ENCODE measurements at regions not wholly inside any gene's neighbourhood (a gene's known extent, or its start where the extent isn't known, plus 50 kb on each side); places are given as distances from the start of the nearest gene placed in this dataset.
"Not testable (repeated sequence)": the region's sequence is repeated elsewhere in the genome, so short reads cannot be mapped to it uniquely, and the experiment has no call there.

DNA sequence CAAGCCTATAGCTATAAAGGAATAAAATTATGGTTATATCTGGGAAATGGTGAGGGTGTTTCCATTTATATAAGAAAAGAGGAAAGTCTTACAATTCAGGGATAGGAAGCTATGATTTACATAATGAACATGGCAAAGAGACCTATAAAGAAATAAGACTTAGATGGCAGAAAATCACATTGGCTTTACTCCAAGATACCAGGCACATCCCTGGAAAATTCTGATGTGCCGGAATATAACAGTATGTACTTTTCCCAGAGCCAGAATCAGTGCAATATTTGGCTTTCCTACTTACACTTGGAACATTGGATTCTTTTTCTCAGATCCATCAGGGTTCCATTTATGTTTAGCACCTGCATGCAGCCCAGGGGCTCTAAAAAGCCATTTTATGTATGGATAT, 357.8 kb downstream of the CETN3 start:
- Histone ChIP-seq H3K4me1 (replicated peaks in 1 of 2) (no peaks in the 10 kb centered on the region), H3K4me3 (no peak overlapping the region), H3K27ac (no peak overlapping the region)
- WGBS, 10 experiments = 25 to 100% (median 100%) methylated on average over 1 of the region's 1 CpG; no CpG with 5 or more reads in 4 of the 10 experiments
- no peak for ATAC-seq (replicated peaks in 6 of 8)
- in situ Hi-C loops (cut with MboI; ENCODE audit: low pct_unique_long_range_greater_than_20kb in 2 of 9, low sequenced_read_pairs in 9 of 9, unreplicated experiment in 9 of 9) = no loop called here

DNA sequence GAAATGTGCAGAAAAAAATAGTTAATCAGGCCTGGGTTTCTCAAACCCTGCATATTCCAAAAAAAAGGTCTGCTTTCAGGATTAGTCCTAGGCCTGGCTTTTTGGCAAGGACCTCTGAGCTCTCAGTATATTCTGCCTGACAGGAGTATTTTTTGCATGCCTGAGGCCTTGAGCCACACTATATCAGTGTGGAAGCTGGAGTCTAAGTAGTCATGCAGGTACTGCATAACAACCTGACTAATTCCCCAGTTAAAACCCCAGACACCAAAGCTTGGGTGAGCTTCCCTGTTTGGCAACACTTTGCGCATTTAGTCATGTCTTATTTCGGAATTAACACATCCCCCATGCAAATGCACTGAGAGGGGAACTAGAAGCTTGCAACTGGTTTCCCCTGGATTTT, 359.5 kb downstream of the CETN3 start:
- peak in 3 of 8 experiments; percentile 36 to 38 (median 36) for ATAC-seq (replicated peaks in 6 of 8)

DNA sequence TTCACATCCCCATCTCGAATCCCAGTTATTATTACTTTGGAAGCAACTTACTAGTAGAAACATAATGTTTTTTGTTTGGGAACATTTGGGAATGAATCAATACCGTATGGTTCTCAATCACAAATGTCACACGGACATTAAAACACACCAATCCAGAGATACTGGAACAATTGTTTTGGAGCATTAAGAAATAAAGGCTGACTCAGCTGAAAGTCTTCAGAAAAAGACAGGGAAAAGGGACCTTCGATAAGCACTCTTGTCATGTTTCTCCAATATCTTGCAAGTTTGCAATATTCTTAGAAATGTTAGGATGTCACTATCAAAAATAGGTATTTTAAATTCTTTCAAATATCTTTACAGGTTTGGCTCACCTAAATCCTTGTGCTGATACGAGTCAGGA, 362.4 kb downstream of the CETN3 start:
- no peak overlapping the region for H3K4me3 ChIP-seq
- ATAC-seq (replicated peaks in 6 of 8) = no peak
- H3K27ac ChIP-seq = no peak overlapping the region
- in situ Hi-C loops (cut with MboI; ENCODE audit: low pct_unique_long_range_greater_than_20kb in 2 of 9, low sequenced_read_pairs in 9 of 9, unreplicated experiment in 9 of 9) = no loop called here
- 12 to 100% (median 74%) methylated on average over 1 to 5 of the region's 5 CpGs; no CpG with 5 or more reads in 1 of the 10 experiments for WGBS, 10 experiments
- no peaks in the 10 kb centered on the region for H3K4me1 ChIP-seq (replicated peaks in 1 of 2)

More for the DNA sequence above, 359.5 kb downstream of the CETN3 start:
- WGBS, 10 experiments = 57 to 100% (median 80%) methylated on average over 2 of the region's 2 CpGs; no CpG with 5 or more reads in 3 of the 10 experiments
- no peak overlapping the region for H3K27ac ChIP-seq
- in situ Hi-C loops (cut with MboI; ENCODE audit: low pct_unique_long_range_greater_than_20kb in 2 of 9, low sequenced_read_pairs in 9 of 9, unreplicated experiment in 9 of 9) = no loop called here
- no peaks in the 10 kb centered on the region for H3K4me1 ChIP-seq (replicated peaks in 1 of 2)
- H3K4me3 ChIP-seq = no peak overlapping the region

DNA sequence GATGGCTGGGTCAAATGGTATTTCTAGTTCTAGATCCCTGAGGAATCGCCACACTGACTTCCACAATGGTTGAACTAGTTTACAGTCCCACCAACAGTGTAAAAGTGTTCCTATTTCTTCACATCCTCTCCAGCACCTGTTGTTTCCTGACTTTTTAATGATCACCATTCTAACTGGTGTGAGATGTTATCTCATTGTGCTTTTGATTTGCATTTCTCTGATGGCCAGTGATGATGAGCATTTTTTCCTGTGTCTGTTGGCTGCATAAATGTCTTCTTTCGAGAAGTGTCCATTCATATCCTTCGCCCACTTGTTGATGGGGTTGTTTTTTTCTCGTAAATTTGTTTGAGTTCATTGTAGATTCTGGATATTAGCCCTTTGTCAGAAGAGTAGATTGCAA, 369.5 kb downstream of the CETN3 start:
- ATAC-seq (replicated peaks in 6 of 8); H3K27ac ChIP-seq; H3K4me3 ChIP-seq; H3K4me1 ChIP-seq (replicated peaks in 1 of 2); in situ Hi-C loops (cut with MboI; ENCODE audit: low pct_unique_long_range_greater_than_20kb in 2 of 9, low sequenced_read_pairs in 9 of 9, unreplicated experiment in 9 of 9): not testable (repeated sequence)
- WGBS, 10 experiments = 20 to 100% (median 89%) methylated on average over 1 to 3 of the region's 4 CpGs; no CpG with 5 or more reads in 7 of the 10 experiments

- H3K4me1 ChIP-seq (replicated peaks in 1 of 2) = no peaks in the 10 kb centered on the region
- in situ Hi-C loops (cut with MboI; ENCODE audit: low pct_unique_long_range_greater_than_20kb in 2 of 9, low sequenced_read_pairs in 9 of 9, unreplicated experiment in 9 of 9) = no loop called here
- no peak overlapping the region for H3K27ac ChIP-seq
- ATAC-seq (replicated peaks in 6 of 8) = no peak
- 17 to 100% (median 77%) methylated on average over 1 to 4 of the region's 4 CpGs; no CpG with 5 or more reads in 2 of the 10 experiments for WGBS, 10 experiments
- no peak overlapping the region for H3K4me3 ChIP-seq
Observed at GRCh38 chr5:90037646-90038045, 371.9 kb downstream of the CETN3 start.

- Histone ChIP-seq H3K27ac (no peak overlapping the region), H3K4me3 (no peak overlapping the region), H3K4me1 (replicated peaks in 1 of 2) (no peaks in the 10 kb centered on the region)
- in situ Hi-C loops (cut with MboI; ENCODE audit: low pct_unique_long_range_greater_than_20kb in 2 of 9, low sequenced_read_pairs in 9 of 9, unreplicated experiment in 9 of 9) = no loop called here
- peak in 4 of 8 experiments; percentile 29 to 91 (median 80) for ATAC-seq (replicated peaks in 6 of 8)
Observed at GRCh38 chr5:90022711-90023053, 386.9 kb downstream of the CETN3 start.

DNA sequence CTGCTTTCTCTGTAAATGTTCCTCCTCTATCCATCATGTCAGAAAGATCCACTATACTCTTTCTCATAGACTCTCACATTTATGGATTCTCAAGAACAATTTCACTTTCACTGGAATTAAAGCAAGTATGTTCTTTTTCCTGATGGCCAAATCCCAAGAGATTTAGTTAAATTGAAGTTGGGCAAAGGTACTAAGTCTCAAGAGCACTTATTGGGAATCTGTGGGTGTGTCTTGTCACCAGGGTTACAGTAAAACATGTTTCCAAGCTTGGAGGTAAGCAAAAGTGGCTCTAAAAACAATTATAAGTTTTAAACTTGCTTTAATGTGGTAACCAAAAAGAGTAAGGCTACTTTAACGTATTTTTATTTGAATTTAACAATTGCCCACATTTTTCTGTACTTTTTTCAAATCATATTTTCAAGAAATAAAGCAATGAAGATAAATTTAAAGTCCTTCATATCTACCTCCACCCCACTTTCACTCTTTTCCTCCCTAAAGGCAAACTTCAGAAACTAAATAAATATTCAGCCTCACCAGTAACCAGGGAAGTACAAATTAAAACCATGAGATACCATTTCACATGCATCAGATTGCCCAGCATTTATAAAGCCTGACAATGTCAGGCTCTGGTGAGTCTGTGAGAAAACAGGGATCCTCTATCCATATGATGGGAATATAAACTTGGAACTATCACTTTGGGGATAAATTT, 387.4 kb downstream of the CETN3 start:
- in situ Hi-C loops (cut with MboI; ENCODE audit: low pct_unique_long_range_greater_than_20kb in 2 of 9, low sequenced_read_pairs in 9 of 9, unreplicated experiment in 9 of 9) = no loop called here
- ATAC-seq (replicated peaks in 6 of 8) = peak in 4 of 8 experiments; percentile 16 to 59 (median 44)
- no peak overlapping the region for H3K4me3 ChIP-seq
- peaks cover 0 to 2% of the 10 kb centered on the region in 2 donors for H3K4me1 ChIP-seq (replicated peaks in 1 of 2)
- H3K27ac ChIP-seq = no peak overlapping the region
- WGBS, 10 experiments = 6 to 92% (median 75%) methylated on average over 1 of the region's 1 CpG; no CpG with 5 or more reads in 2 of the 10 experiments

DNA sequence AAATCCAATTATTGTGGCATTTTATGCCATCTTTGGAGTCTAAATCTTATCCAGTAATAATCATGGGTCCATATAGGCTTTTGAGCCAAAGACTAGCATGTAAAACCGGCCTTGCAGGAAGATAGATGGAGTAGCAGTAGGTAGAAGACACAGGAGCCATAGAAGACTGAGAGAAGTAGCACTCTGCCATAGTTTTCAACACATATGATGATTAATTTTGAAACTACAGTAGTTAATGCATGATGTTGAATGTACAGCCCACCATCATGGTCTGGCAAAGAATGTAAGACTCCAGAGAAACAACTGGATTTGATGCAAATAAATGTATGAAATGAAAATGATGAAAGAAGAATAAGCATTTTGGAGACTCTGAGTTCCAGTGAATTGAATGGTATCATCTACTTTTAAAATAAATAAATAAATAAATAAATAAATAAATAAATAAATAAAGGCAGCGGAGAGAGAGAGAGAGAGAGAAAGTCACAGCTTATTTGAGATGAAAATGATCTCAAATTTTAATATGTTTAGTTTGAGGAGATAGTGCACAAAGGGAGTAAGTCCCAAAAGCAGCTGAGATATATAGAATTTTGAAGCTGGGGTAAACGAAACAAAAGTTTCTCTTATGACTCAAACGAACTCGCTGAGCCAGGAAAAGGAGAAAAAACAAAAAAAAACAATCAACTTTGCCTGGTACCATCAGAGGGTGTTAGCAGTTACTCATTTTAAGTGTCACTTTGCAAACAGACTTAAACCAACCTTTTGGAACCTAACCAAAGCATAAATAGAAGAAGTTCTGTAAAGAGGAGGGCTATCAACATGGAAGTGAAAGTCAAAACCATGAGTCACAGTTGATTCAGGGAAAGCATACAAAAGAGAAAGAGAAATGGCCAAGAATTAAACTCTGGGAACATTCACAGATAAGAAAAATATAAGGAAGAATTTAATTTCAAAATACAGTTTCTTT, 388.7 kb downstream of the CETN3 start:
- in situ Hi-C loops (cut with MboI; ENCODE audit: low pct_unique_long_range_greater_than_20kb in 2 of 9, low sequenced_read_pairs in 9 of 9, unreplicated experiment in 9 of 9) = no loop called here
- ATAC-seq (replicated peaks in 6 of 8) = peak in 5 of 8 experiments; percentile 23 to 88 (median 79)
- 37 to 100% (median 68%) methylated on average over 3 to 5 of the region's 5 CpGs for WGBS, 10 experiments
- no peak overlapping the region for H3K4me3 ChIP-seq
- no peak overlapping the region for H3K27ac ChIP-seq
- peaks cover 0 to 3% of the 10 kb centered on the region in 2 donors for H3K4me1 ChIP-seq (replicated peaks in 1 of 2)

DNA sequence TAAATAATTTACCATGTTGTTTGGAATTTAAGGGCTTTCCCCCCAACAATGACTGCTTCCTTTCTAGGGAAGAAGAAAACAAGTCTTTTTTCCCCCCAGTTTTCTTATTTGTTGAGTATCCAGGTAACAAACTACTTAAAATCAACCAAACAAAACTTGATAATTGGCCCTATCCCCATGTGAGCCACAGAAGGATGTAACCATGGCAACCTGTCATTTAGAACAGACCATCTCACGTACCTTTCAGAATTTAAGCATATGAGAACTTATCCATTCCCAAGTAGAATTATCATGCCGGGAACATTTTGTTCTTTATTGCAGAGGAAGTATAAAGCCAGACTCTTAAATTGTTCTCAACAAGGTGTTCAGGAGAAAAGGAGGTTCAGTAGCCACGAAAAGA, 392.3 kb downstream of the CETN3 start:
- Histone ChIP-seq H3K4me3 (no peak overlapping the region), H3K4me1 (replicated peaks in 1 of 2) (peaks cover 0 to 8% of the 10 kb centered on the region in 2 donors), H3K27ac (no peak overlapping the region)
- ATAC-seq (replicated peaks in 6 of 8) = peak in 1 of 8 experiments; percentile 55
- 42 to 90% (median 70%) methylated on average over 2 to 3 of the region's 3 CpGs; no CpG with 5 or more reads in 3 of the 10 experiments for WGBS, 10 experiments
- in situ Hi-C loops (cut with MboI; ENCODE audit: low pct_unique_long_range_greater_than_20kb in 2 of 9, low sequenced_read_pairs in 9 of 9, unreplicated experiment in 9 of 9) = no loop called here

DNA sequence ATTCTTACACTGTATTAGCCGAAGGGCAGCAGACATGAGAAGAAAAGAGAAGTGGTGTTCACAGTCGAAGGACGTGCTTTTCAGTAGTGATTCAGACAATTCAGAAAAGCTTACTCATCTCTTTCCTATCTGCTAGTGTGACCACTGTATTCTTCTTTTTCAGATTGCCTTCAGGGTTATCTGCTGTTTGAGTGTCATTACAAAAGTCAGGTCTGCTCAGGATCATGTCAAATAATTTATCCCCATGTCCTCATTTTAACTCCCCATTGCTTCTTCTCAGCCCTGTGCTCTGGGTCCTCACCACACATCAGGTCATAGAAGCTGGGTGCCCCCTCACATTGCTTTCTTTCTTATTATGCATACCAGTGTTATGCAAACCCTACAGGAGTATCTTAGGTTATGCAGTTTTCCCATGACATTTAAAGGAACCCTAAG, 394.0 kb downstream of the CETN3 start:
- no peak overlapping the region for H3K4me3 ChIP-seq
- no peak overlapping the region for H3K27ac ChIP-seq
- 41 to 86% (median 59%) methylated on average over 1 to 3 of the region's 3 CpGs for WGBS, 10 experiments
- in situ Hi-C loops (cut with MboI; ENCODE audit: low pct_unique_long_range_greater_than_20kb in 2 of 9, low sequenced_read_pairs in 9 of 9, unreplicated experiment in 9 of 9) = no loop called here
- peaks cover 0 to 8% of the 10 kb centered on the region in 2 donors for H3K4me1 ChIP-seq (replicated peaks in 1 of 2)
- peak in 3 of 8 experiments; percentile 40 to 79 (median 43) for ATAC-seq (replicated peaks in 6 of 8)

DNA sequence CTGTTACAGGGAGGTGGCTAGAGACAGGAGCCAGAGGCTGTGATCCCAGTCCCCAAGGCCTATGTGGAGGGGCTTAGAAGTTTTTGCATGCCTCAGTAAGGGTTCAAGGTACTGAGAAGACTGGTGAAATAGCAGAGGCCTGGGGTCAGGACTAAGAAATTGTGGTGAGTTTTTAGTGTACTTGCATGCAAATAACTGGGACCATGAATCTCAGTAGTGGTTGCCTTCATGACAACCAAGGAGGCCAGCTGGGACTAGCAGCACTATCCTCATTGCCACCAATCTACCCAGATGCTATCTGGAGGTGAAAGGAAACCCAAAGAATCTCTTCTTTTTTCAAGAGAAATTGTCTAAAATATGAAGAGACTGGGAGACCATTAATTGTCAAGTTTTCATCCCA, 395.1 kb downstream of the CETN3 start:
- Histone ChIP-seq H3K4me1 (replicated peaks in 1 of 2) (peaks cover 0 to 8% of the 10 kb centered on the region in 2 donors), H3K4me3 (no peak overlapping the region), H3K27ac (no peak overlapping the region)
- in situ Hi-C loops (cut with MboI; ENCODE audit: low pct_unique_long_range_greater_than_20kb in 2 of 9, low sequenced_read_pairs in 9 of 9, unreplicated experiment in 9 of 9) = no loop called here
- ATAC-seq (replicated peaks in 6 of 8) = no peak

DNA sequence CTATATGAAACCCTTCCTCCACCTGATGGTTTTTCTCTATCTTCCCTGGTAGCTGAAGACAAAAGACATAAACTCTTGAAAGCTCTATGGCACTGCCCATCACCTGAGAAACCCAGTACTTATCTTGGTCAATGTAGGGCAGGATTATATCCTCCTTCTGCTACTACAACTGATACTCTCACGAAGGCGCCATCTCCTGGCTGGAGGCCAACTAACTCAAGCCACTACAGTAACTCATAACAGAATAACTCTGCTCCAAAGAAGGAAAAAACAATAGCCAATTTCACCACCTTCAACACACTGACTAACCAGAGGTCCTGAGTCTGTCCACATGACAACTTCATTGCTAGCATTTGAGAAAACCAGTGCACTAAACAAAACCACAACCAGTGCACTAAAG, 409.2 kb downstream of the CETN3 start:
- Histone ChIP-seq H3K27ac (no peak overlapping the region), H3K4me1 (replicated peaks in 1 of 2) (no peaks in the 10 kb centered on the region), H3K4me3 (no peak overlapping the region)
- WGBS, 10 experiments = 65 to 100% (median 92%) methylated on average over 1 to 2 of the region's 2 CpGs; no CpG with 5 or more reads in 5 of the 10 experiments
- in situ Hi-C loops (cut with MboI; ENCODE audit: low pct_unique_long_range_greater_than_20kb in 2 of 9, low sequenced_read_pairs in 9 of 9, unreplicated experiment in 9 of 9) = no loop called here
- ATAC-seq (replicated peaks in 6 of 8) = no peak
